Neuronal stem cell (in vitro differentiated cells): ENCODE measurements at regions not wholly inside any gene's neighbourhood (a gene's known extent, or its start where the extent isn't known, plus 50 kb on each side); places are given as distances from the start of the nearest gene placed in this dataset.

Source experiments
- DNase-seq: peaks from one replicate; pipeline ENCODE4 v3.0.0-alpha.2; 2013; ENCODE audit warnings: low spot score
- H2AFZ ChIP-seq: one replicate; pipeline ENCODE4 v1.6.1; 2013; ENCODE audit warnings: mild to moderate bottlenecking, low read length, inconsistent platforms
- H2AK5ac ChIP-seq: 2 replicates; pipeline ENCODE4 v1.6.1; 2013; ENCODE audit warnings: low read depth, mild to moderate bottlenecking, inconsistent platforms, low read length, moderate library complexity, mixed read lengths
- H2BK120ac ChIP-seq: 2 replicates; pipeline ENCODE4 v1.6.1; 2013; ENCODE audit warnings: low read depth, mild to moderate bottlenecking, inconsistent platforms, low read length, moderate library complexity, mixed read lengths
- H2BK12ac ChIP-seq: one replicate; pipeline ENCODE4 v1.6.1; 2013; ENCODE audit warnings: low read length, inconsistent platforms
- H2BK15ac ChIP-seq: 2 replicates; pipeline ENCODE4 v1.6.1; 2013; ENCODE audit warnings: mild to moderate bottlenecking, low read length, inconsistent platforms, mixed read lengths
- H2BK5ac ChIP-seq: one replicate; pipeline ENCODE4 v1.6.1; 2013; ENCODE audit warnings: inconsistent platforms, mild to moderate bottlenecking, low read length, moderate library complexity
- H3K14ac ChIP-seq: one replicate; pipeline ENCODE4 v1.6.1; 2013; ENCODE audit warnings: low read length, inconsistent platforms
- H3K18ac ChIP-seq: 2 replicates; pipeline ENCODE4 v1.6.1; 2013; ENCODE audit warnings: low read length, inconsistent platforms
- H3K23ac ChIP-seq: 2 replicates; pipeline ENCODE4 v1.6.1; 2013; ENCODE audit warnings: low read depth, mild to moderate bottlenecking, mixed read lengths, low read length, inconsistent platforms; ENCODE audit not compliant: poor library complexity
- H3K27ac ChIP-seq: replicated peaks from 3 replicates; pipeline ENCODE4 v1.5.1; 2013; ENCODE audit warnings: low read length, inconsistent platforms
- H3K27me3 ChIP-seq, 3 experiments: 2 replicates each; pipeline ENCODE4 v1.6.1; 2013; ENCODE audit warnings: low read length in 3 of 3, mild to moderate bottlenecking in 2 of 3, inconsistent platforms in 1 of 3, low read depth in 1 of 3, mixed read lengths in 1 of 3, moderate library complexity in 1 of 3; ENCODE audit not compliant: control insufficient read depth in 3 of 3, insufficient read depth in 3 of 3
- H3K36me3 ChIP-seq, 2 donors: replicated peaks in 1 of 2; 2 replicates each; pipeline ENCODE4 v1.6.1; 2013; ENCODE audit warnings: low read length in 2 of 2; ENCODE audit not compliant: control insufficient read depth in 2 of 2, insufficient read depth in 2 of 2
- H3K4ac ChIP-seq: 2 replicates; pipeline ENCODE4 v1.6.1; 2013; ENCODE audit warnings: inconsistent platforms, mild to moderate bottlenecking, low read length, moderate library complexity
- H3K4me1 ChIP-seq, 2 donors: 1 replicate in 1 of 2; 2 replicates in 1 of 2; pipeline ENCODE4 v1.6.1; 2013; ENCODE audit warnings: low read length in 2 of 2, low read depth in 1 of 2; ENCODE audit not compliant: control insufficient read depth in 2 of 2, insufficient read depth in 1 of 2
- H3K4me2 ChIP-seq: one replicate; pipeline ENCODE4 v1.6.1; 2013; ENCODE audit warnings: mild to moderate bottlenecking, low read length, inconsistent platforms; ENCODE audit not compliant: insufficient read depth, poor library complexity, severe bottlenecking
- H3K4me3 ChIP-seq, 2 donors: 2 replicates each; pipeline ENCODE4 v1.5.1; 2013; ENCODE audit warnings: low read length in 2 of 2, mild to moderate bottlenecking in 2 of 2, inconsistent platforms in 1 of 2, moderate library complexity in 1 of 2
- H3K79me1 ChIP-seq: one replicate; pipeline ENCODE4 v1.6.1; 2013; ENCODE audit warnings: low read depth, mild to moderate bottlenecking, inconsistent platforms, low read length, moderate library complexity
- H3K9ac ChIP-seq: one replicate; pipeline ENCODE4 v1.6.1; 2013; ENCODE audit warnings: mild to moderate bottlenecking, low read depth, low read length, inconsistent platforms; ENCODE audit not compliant: poor library complexity
- H3K9me3 ChIP-seq, 2 donors: replicated peaks in 1 of 2; 2 replicates each; pipeline versions ENCODE3 to v1.6.1; 2013; ENCODE audit warnings: low read length in 2 of 2, mild to moderate bottlenecking in 2 of 2, inconsistent platforms in 1 of 2, low read depth in 1 of 2, mixed read lengths in 1 of 2, moderate library complexity in 1 of 2; ENCODE audit not compliant: control insufficient read depth in 2 of 2, insufficient read depth in 1 of 2
- H4K8ac ChIP-seq: one replicate; pipeline ENCODE4 v1.6.1; 2013; ENCODE audit warnings: low read depth, mild to moderate bottlenecking, inconsistent platforms, low read length, moderate library complexity
- H4K91ac ChIP-seq: one replicate; pipeline ENCODE4 v1.6.1; 2013; ENCODE audit warnings: low read length, low read depth, mild to moderate bottlenecking, inconsistent platforms; ENCODE audit not compliant: poor library complexity
- WGBS, 2 donors: extraction: QIAGEN DNeasy Blood & Tissue Kit; methylation state at CpG; one replicate each; pipeline ENCODE4 v1.1.7; 2013; ENCODE audit warnings: missing lambda C conversion rate in 2 of 2, mixed read lengths in 1 of 2; ENCODE audit not compliant: insufficient read length in 2 of 2, insufficient replicate concordance in 1 of 2; ENCODE audit errors: extremely low coverage in 2 of 2; 5-methylcytosine and 5-hydroxymethylcytosine counted together

DNA sequence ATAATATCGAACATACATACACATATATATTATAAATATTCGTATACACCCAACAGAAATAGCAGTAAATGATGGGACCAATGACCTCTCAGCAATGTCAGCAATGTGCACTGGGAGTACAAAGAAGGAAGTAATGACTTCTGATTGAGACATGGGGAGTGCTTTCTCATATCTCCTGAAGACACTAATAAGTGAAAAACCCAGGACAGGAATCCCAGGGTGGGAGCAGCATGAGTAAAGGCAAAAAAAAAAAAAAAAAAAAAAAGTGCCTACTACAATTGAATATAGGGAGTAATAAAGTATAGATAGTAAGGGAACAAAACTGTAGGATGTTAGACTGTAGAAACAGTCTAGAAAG is 491.3 kb downstream of the IRS1 start:
- no CpG with 5 or more reads among the region's 2 CpGs for WGBS, 2 donors
- H3K27ac ChIP-seq, result no peak overlapping the region

DNA sequence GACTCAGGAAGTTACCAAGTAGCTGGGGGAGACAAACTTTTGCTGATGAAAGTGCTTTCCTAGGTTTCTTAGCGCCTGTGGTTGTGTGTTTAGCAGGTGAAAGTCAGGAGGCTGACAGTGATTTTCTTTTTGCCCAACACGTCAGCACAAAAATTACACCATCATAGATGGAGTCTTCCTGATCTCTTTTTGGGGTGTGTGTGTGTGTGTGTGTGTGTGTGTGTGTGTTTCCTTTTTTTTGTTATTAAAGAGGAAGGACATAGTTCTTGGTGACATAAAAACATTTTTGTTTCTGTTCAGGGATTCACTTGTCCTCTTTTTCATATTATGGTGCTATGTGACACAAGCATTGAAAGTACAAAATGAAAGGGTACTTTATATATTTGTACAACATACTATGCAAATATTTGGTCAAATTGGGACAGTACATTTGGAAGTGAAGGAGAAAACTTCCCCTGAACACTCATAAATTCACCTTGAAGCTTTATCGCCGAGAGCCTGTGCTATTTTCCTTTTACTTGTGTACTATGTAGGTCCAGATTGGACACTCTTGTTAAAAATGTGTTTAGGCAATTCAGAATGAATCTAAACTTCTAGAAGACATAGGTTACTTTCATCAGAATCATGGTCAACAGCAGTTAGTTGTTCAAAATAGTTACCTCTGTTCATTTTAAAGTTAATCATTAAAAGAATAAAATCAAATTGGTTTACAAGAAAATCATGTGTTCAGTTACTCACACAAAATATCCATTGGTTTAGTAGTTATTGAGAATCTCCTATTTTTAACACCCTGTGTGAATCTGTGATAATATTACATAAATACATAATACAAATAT is 491.9 kb downstream of the IRS1 start:
- Histone ChIP-seq H3K18ac (no peak overlapping the region), H4K8ac (no peak overlapping the region), H2BK5ac (no peak overlapping the region), H2BK120ac (no peak overlapping the region), H2AK5ac (no peak overlapping the region), H2AFZ (no peak overlapping the region), H3K9me3 (peaks cover 0 to 2% of the 10 kb centered on the region in 2 donors), H2BK15ac (no peak overlapping the region), H3K36me3 (no peaks in the 10 kb centered on the region), H2BK12ac (no peak overlapping the region), H3K9ac (no peak overlapping the region), H3K4me2 (no peak overlapping the region), H3K4me3 (no peak overlapping the region), H3K4ac (no peak overlapping the region), H3K27me3 (no peaks in the 10 kb centered on the region), H3K4me1 (no peaks in the 10 kb centered on the region), H3K14ac (no peak overlapping the region), H3K23ac (no peak overlapping the region), H3K79me1 (no peaks in the 10 kb centered on the region), H3K27ac (no peak overlapping the region), H4K91ac (no peak overlapping the region)
- no CpG with 5 or more reads among the region's 4 CpGs for WGBS, 2 donors
- DNase-seq, result no peak

More for the DNA sequence above, 491.3 kb downstream of the IRS1 start:
- no peaks in the 10 kb centered on the region for H3K4me1 ChIP-seq
- no peaks in the 10 kb centered on the region for H3K36me3 ChIP-seq
- no peak overlapping the region for H3K9ac ChIP-seq
- no peak overlapping the region for H3K23ac ChIP-seq
- H4K8ac ChIP-seq, result no peak overlapping the region
- H3K9me3 ChIP-seq, result peaks cover 0 to 2% of the 10 kb centered on the region in 2 donors
- no peak overlapping the region for H3K14ac ChIP-seq
- no peak overlapping the region for H4K91ac ChIP-seq
- H3K79me1 ChIP-seq, result no peaks in the 10 kb centered on the region
- no peak for DNase-seq
- H2BK120ac ChIP-seq, result no peak overlapping the region
- H2BK5ac ChIP-seq, result no peak overlapping the region
- H3K27me3 ChIP-seq, result no peaks in the 10 kb centered on the region
- H3K18ac ChIP-seq, result no peak overlapping the region
- H3K4me2 ChIP-seq, result no peak overlapping the region
- no peak overlapping the region for H2BK15ac ChIP-seq
- H2AK5ac ChIP-seq, result no peak overlapping the region
- no peak overlapping the region for H3K4ac ChIP-seq
- H2BK12ac ChIP-seq, result no peak overlapping the region
- H3K4me3 ChIP-seq, result no peak overlapping the region
- H2AFZ ChIP-seq, result no peak overlapping the region

- Histone ChIP-seq H2BK12ac (no peak overlapping the region), H3K9ac (no peak overlapping the region), H3K4me3 (no peak overlapping the region), H2AFZ (no peak overlapping the region), H3K4me2 (no peak overlapping the region), H3K36me3 (no peaks in the 10 kb centered on the region), H3K14ac (no peak overlapping the region), H3K4me1 (no peaks in the 10 kb centered on the region), H3K27me3 (no peaks in the 10 kb centered on the region), H3K27ac (no peak overlapping the region), H2AK5ac (no peak overlapping the region), H3K4ac (no peak overlapping the region), H3K23ac (no peak overlapping the region), H3K9me3 (peaks cover 0 to 2% of the 10 kb centered on the region in 2 donors), H3K18ac (no peak overlapping the region), H2BK5ac (no peak overlapping the region), H3K79me1 (no peaks in the 10 kb centered on the region), H4K91ac (no peak overlapping the region), H2BK15ac (no peak overlapping the region), H2BK120ac (no peak overlapping the region), H4K8ac (no peak overlapping the region)
- WGBS, 2 donors, result no CpG with 5 or more reads among the region's 2 CpGs
- no peak for DNase-seq
These were observed 492.7 kb downstream of the IRS1 start for GRCh38 chr2:226306969-226307368.

DNA sequence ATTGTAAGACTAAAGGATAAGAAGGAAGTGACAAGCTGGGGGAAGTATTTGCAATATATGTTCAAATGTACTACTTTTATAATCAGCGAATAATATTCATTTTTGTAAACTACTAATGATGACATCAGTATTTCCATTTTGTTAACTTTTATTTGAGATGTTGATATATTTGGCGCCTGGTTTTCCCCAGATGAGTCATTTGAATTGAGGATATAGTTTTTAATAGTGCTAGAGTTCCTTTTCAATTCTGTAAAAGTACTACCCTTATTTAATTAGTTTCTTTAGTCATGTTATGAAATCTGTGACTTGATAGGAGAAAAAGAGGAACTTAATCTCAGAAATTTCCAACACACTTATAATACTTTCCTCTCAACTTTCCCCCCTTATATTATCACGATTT is 495.3 kb downstream of the IRS1 start:
- no peak for DNase-seq
- Histone ChIP-seq H3K9me3 (no peaks in the 10 kb centered on the region), H2AFZ (no peak overlapping the region), H2BK15ac (no peak overlapping the region), H2BK12ac (no peak overlapping the region), H3K4me1 (no peaks in the 10 kb centered on the region), H3K79me1 (no peaks in the 10 kb centered on the region), H3K4me2 (no peak overlapping the region), H3K14ac (no peak overlapping the region), H3K9ac (no peak overlapping the region), H3K18ac (no peak overlapping the region), H3K23ac (no peak overlapping the region), H3K27me3 (no peaks in the 10 kb centered on the region), H3K36me3 (no peaks in the 10 kb centered on the region), H4K8ac (no peak overlapping the region), H3K27ac (no peak overlapping the region), H2AK5ac (no peak overlapping the region), H2BK5ac (no peak overlapping the region), H3K4me3 (no peak overlapping the region), H2BK120ac (no peak overlapping the region), H3K4ac (no peak overlapping the region), H4K91ac (no peak overlapping the region)
- 100% methylated on average over 1 of the region's 3 CpGs; no CpG with 5 or more reads in 1 of the 2 donors for WGBS, 2 donors
